Activated CD4-positive, alpha-beta T cell treated with anti-CD3 and anti-CD28 coated beads for 36 hours (primary cell): ENCODE measurements at regions not wholly inside any gene's neighbourhood (a gene's known extent, or its start where the extent isn't known, plus 50 kb on each side); places are given as distances from the start of the nearest gene placed in this dataset.
"Not testable (repeated sequence)": the region's sequence is repeated elsewhere in the genome, so short reads cannot be mapped to it uniquely, and the experiment has no call there.

Experiments
- ATAC-seq: fragments of 200-7000 bp; cut with Tn5 transposase; one replicate; pipeline ENCODE4 v1.10.0; 2021; ENCODE audit warnings: mild to moderate bottlenecking, moderate library complexity
- CTCF ChIA-PET: fragments of 350-600 bp; sonication (Branson Sonifier 250); formaldehyde crosslinking; loops from one replicate; lab custom pipeline; 2021; ENCODE audit warnings: antibody characterized with exemption; lab: Charles Lee
- POLR2A ChIA-PET: fragments of 350-600 bp; sonication (Branson Sonifier 250); formaldehyde crosslinking; loops from one replicate; lab custom pipeline; 2021; ENCODE audit warnings: antibody characterized with exemption, inconsistent platforms; lab: Charles Lee
- DNase-seq: peaks from one replicate; pipeline ENCODE4 v3.0.0-alpha.2; 2020
- H3K27ac Mint-ChIP-seq: one replicate; pipeline ENCODE4 v1.8.0; 2021; ENCODE audit warnings: mixed read lengths
- H3K27me3 Mint-ChIP-seq: one replicate; pipeline ENCODE4 v1.8.0; 2021; ENCODE audit warnings: mixed read lengths
- H3K36me3 Mint-ChIP-seq: one replicate; pipeline ENCODE4 v1.8.0; 2021; ENCODE audit warnings: low read depth, mixed read lengths
- H3K4me1 Mint-ChIP-seq: one replicate; pipeline ENCODE4 v1.8.0; 2021; ENCODE audit warnings: mixed read lengths
- H3K4me3 Mint-ChIP-seq: one replicate; pipeline ENCODE4 v1.8.0; 2021; ENCODE audit warnings: mild to moderate bottlenecking, moderate library complexity, mixed read lengths
- H3K9me3 Mint-ChIP-seq: one replicate; pipeline ENCODE4 v1.8.0; 2021; ENCODE audit warnings: low read depth, mixed read lengths
- intact Hi-C, 2 experiments: fragments of 100-400 bp; cut with DNase I in 1 of 2; cut with micrococcal nuclease in 1 of 2; formaldehyde crosslinking; loops; one replicate each; pipeline versions ENCODE4 v1.14.2 to v1.15.1; 2022 to 2024; cut with DNase I, micrococcal nuclease

- DNase-seq (no peak), ATAC-seq (no peak)
- no peaks in the 10 kb centered on the region for H3K27me3 Mint-ChIP-seq
- no peaks in the 10 kb centered on the region for H3K36me3 Mint-ChIP-seq
- H3K27ac Mint-ChIP-seq: no peak overlapping the region
- intact Hi-C loops: no loop called here
- ChIA-PET POLR2A (no interaction called here), CTCF (no interaction called here)
- no peak overlapping the region for H3K4me3 Mint-ChIP-seq
- H3K4me1 Mint-ChIP-seq: no peaks in the 10 kb centered on the region
- H3K9me3 Mint-ChIP-seq: peaks cover 12% of the 10 kb centered on the region
Observed at GRCh38 chr13:82187227-82187626, 1695.0 kb downstream of the SLITRK1 start.

GRCh38 chr13:82176751-82177150 is 1705.5 kb downstream of the SLITRK1 start:
- Mint-ChIP-seq H3K4me1 (no peaks in the 10 kb centered on the region), H3K9me3 (peaks cover 24% of the 10 kb centered on the region), H3K4me3 (no peak overlapping the region), H3K36me3 (no peaks in the 10 kb centered on the region), H3K27ac (no peak overlapping the region), H3K27me3 (no peaks in the 10 kb centered on the region)
- no peak for ATAC-seq
- intact Hi-C loops: no loop called here
- no peak for DNase-seq
- POLR2A ChIA-PET: no interaction called here
- CTCF ChIA-PET: no interaction called here

- Mint-ChIP-seq H3K4me3 (no peak overlapping the region), H3K27ac (no peak overlapping the region), H3K36me3 (no peaks in the 10 kb centered on the region), H3K9me3 (peaks cover 19% of the 10 kb centered on the region), H3K27me3 (no peaks in the 10 kb centered on the region), H3K4me1 (no peaks in the 10 kb centered on the region)
- POLR2A ChIA-PET: no interaction called here
- ATAC-seq: no peak
- CTCF ChIA-PET: no interaction called here
- intact Hi-C loops: no loop called here
- DNase-seq: no peak
Observed at GRCh38 chr13:82165396-82166174, 1716.7 kb downstream of the SLITRK1 start.

- H3K27me3 Mint-ChIP-seq, H3K4me3 Mint-ChIP-seq, H3K36me3 Mint-ChIP-seq, intact Hi-C loops, ATAC-seq, H3K27ac Mint-ChIP-seq, DNase-seq, POLR2A ChIA-PET, H3K4me1 Mint-ChIP-seq, CTCF ChIA-PET: not testable (repeated sequence)
- H3K9me3 Mint-ChIP-seq: peaks cover 19% of the 10 kb centered on the region
Observed at GRCh38 chr13:82164780-82165395, 1717.4 kb downstream of the SLITRK1 start.

- DNase-seq: no peak
- ChIA-PET CTCF (no interaction called here), POLR2A (no interaction called here)
- H3K27me3 Mint-ChIP-seq: no peaks in the 10 kb centered on the region
- H3K4me3 Mint-ChIP-seq: no peak overlapping the region
- no peak overlapping the region for H3K27ac Mint-ChIP-seq
- no peaks in the 10 kb centered on the region for H3K4me1 Mint-ChIP-seq
- H3K9me3 Mint-ChIP-seq: peaks cover 9% of the 10 kb centered on the region
- ATAC-seq: no peak
- no peaks in the 10 kb centered on the region for H3K36me3 Mint-ChIP-seq
- intact Hi-C loops: no loop called here
Observed at GRCh38 chr13:82147526-82147925, 1734.7 kb downstream of the SLITRK1 start.

GRCh38 chr13:82136880-82137279 is 1745.4 kb downstream of the SLITRK1 start:
- no peak overlapping the region for H3K27ac Mint-ChIP-seq
- DNase-seq: no peak
- H3K27me3 Mint-ChIP-seq: no peaks in the 10 kb centered on the region
- ChIA-PET CTCF (no interaction called here), POLR2A (no interaction called here)
- no peaks in the 10 kb centered on the region for H3K4me1 Mint-ChIP-seq
- no peaks in the 10 kb centered on the region for H3K36me3 Mint-ChIP-seq
- no peak overlapping the region for H3K4me3 Mint-ChIP-seq
- intact Hi-C loops: no loop called here
- H3K9me3 Mint-ChIP-seq: peaks cover 8% of the 10 kb centered on the region
- no peak for ATAC-seq

- ChIA-PET POLR2A (no interaction called here), CTCF (no interaction called here)
- DNase-seq (no peak), ATAC-seq (no peak)
- intact Hi-C loops: no loop called here
- no peak overlapping the region for H3K27ac Mint-ChIP-seq
- H3K4me3 Mint-ChIP-seq: no peak overlapping the region
- H3K4me1 Mint-ChIP-seq: no peaks in the 10 kb centered on the region
- H3K27me3 Mint-ChIP-seq: no peaks in the 10 kb centered on the region
- peaks cover 11% of the 10 kb centered on the region for H3K9me3 Mint-ChIP-seq
- H3K36me3 Mint-ChIP-seq: no peaks in the 10 kb centered on the region
Observed at GRCh38 chr13:82129281-82129680, 1753.0 kb downstream of the SLITRK1 start.

- CTCF ChIA-PET: interaction anchor here (0.7 kb wide), 1 partner anchor 35 kb away, joined by 3 read pairs; no protein-coding TSS in a partner anchor
- no peaks in the 10 kb centered on the region for H3K36me3 Mint-ChIP-seq
- no peak for ATAC-seq
Observed at GRCh38 chr13:82118589-82118988, 1763.7 kb downstream of the SLITRK1 start.

GRCh38 chr13:82116422-82116989 is 1765.8 kb downstream of the SLITRK1 start:
- DNase-seq (no peak), ATAC-seq (no peak)
- ChIA-PET CTCF (no interaction called here), POLR2A (no interaction called here)
- Mint-ChIP-seq H3K9me3 (peaks cover 16% of the 10 kb centered on the region), H3K27me3 (no peaks in the 10 kb centered on the region), H3K27ac (no peak overlapping the region), H3K36me3 (no peaks in the 10 kb centered on the region), H3K4me3 (no peak overlapping the region), H3K4me1 (no peaks in the 10 kb centered on the region)
- intact Hi-C loops: no loop called here

More at GRCh38 chr13:82118589-82118988, 1763.7 kb downstream of the SLITRK1 start:
- POLR2A ChIA-PET: no interaction called here
- Mint-ChIP-seq H3K9me3 (peaks cover 13% of the 10 kb centered on the region), H3K4me3 (no peak overlapping the region), H3K27me3 (no peaks in the 10 kb centered on the region), H3K4me1 (no peaks in the 10 kb centered on the region), H3K27ac (no peak overlapping the region)
- intact Hi-C loops: no loop called here
- no peak for DNase-seq

GRCh38 chr13:82115391-82115790 is 1766.9 kb downstream of the SLITRK1 start:
- Mint-ChIP-seq H3K27me3 (no peaks in the 10 kb centered on the region), H3K36me3 (no peaks in the 10 kb centered on the region), H3K9me3 (peaks cover 14% of the 10 kb centered on the region), H3K4me3 (no peak overlapping the region), H3K4me1 (no peaks in the 10 kb centered on the region), H3K27ac (no peak overlapping the region)
- no peak for DNase-seq
- ChIA-PET POLR2A (no interaction called here), CTCF (no interaction called here)
- ATAC-seq: no peak
- intact Hi-C loops: no loop called here

GRCh38 chr13:82096256-82096655 is 1755.3 kb upstream of the SPRY2 start:
- intact Hi-C loops: no loop called here
- no peak for ATAC-seq
- H3K36me3 Mint-ChIP-seq: no peaks in the 10 kb centered on the region
- DNase-seq: no peak
- no peaks in the 10 kb centered on the region for H3K4me1 Mint-ChIP-seq
- no peak overlapping the region for H3K4me3 Mint-ChIP-seq
- CTCF ChIA-PET: no interaction called here
- POLR2A ChIA-PET: no interaction called here
- H3K9me3 Mint-ChIP-seq: peaks cover 9% of the 10 kb centered on the region
- H3K27ac Mint-ChIP-seq: no peak overlapping the region
- no peaks in the 10 kb centered on the region for H3K27me3 Mint-ChIP-seq

GRCh38 chr13:82092312-82092711 is 1751.4 kb upstream of the SPRY2 start:
- Mint-ChIP-seq H3K27me3 (no peaks in the 10 kb centered on the region), H3K9me3 (peaks cover 5% of the 10 kb centered on the region), H3K36me3 (no peaks in the 10 kb centered on the region), H3K4me3 (no peak overlapping the region), H3K27ac (no peak overlapping the region), H3K4me1 (no peaks in the 10 kb centered on the region)
- CTCF ChIA-PET: interaction anchor here (0.6 kb wide), 1 partner anchor 88 kb away, joined by 3 read pairs; no protein-coding TSS in a partner anchor
- ATAC-seq (no peak), DNase-seq (no peak)
- intact Hi-C loops: no loop called here
- POLR2A ChIA-PET: no interaction called here
